Right renal cortex interstitium (tissue), 3 donors: ENCODE measurements at regions not wholly inside any gene's neighbourhood (a gene's known extent, or its start where the extent isn't known, plus 50 kb on each side); places are given as distances from the start of the nearest gene placed in this dataset.

ENCODE experiments used
- DNase-seq, 3 donors: peaks; one replicate each; pipeline ENCODE4 v3.0.0-alpha.2; 2013; ENCODE audit warnings: low read depth in 3 of 3, low spot score in 2 of 3

GRCh38 chr14:94926176-94926575 lies 156.3 kb upstream of the GSC start:
- no peak for DNase-seq

GRCh38 chr14:94925416-94926173 lies 155.7 kb upstream of the GSC start:
- no peak for DNase-seq

GRCh38 chr14:94924189-94924588 lies 154.3 kb upstream of the GSC start:
- DNase-seq, result no peak

- DNase-seq, result no peak
Measured at GRCh38 chr14:94923786-94924185, 153.9 kb upstream of the GSC start.

GRCh38 chr14:94922595-94923239 lies 152.8 kb upstream of the GSC start:
- no peak for DNase-seq

DNA sequence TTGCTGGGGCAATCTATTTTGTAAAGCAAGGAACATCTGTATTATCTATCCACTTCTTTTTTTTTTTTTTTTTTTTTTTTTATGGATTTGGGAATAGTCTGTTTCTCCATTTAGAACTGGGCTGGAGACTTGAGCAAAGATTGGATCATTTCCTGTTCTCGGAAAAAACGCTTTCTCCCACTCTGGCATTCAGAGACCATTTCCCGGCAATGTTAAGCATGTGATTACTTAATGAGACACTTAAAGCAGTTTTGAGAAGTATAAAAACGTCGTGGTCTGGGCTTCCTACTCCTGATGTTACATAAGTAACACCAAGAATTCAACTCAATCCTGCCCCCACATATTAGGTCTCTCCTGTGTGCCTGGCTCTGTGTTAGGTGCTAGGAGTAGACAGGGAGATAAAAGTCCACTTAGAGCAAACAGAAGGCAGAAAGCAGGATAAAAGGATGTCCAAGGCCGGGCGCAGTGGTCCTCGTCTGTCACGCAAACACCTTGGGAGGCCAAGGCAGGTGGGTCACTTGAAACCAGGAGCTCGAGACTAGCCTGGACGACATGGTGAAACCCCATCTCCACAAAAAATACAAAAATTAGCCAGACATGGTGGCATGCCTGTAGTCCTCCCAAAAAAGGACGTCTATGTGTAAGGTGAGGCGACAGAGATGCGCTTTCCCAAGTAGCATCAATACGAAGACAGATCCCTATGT lies 152.1 kb upstream of the GSC start:
- DNase-seq, result no peak

GRCh38 chr14:94921456-94921855 lies 151.5 kb upstream of the GSC start:
- DNase-seq, result no peak

DNA sequence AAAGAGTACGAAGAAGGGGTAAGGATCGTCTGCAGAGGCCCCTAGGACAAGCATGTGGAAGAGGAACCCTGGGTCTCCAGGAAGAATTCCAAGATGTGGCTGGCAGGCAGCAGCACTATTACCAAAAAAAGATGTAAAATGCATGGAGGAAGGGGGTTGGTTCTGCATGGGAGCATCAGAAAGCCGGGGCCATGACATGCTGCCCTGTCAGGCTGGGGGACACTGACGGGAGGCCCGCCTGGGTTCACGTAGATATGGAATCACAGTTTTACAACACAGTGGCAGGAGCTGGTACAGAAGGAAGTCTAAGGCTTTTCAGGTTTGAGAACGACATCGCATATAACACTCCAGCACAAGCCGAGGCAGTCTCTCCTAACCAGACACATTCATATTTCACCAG lies 150.0 kb upstream of the GSC start:
- no peak for DNase-seq

DNA sequence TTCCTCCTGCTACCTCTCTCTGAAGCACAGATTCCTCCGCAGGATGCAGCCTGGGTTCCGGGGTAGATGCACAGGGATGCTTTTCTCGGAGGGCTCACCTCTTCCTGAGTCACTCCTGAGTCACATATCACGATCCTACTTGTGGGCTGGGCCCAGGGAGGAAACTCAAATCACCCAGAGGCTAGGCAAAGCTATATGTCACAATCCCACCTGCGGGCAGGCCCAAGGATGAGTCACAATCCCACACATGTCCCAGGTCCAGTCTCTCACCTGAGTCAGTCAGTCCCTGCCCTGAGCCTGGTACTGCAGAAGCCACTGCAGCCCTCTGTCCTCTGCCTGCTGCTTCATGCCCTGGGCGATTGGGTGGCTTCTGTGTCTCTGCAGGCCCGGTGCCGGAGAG lies 149.0 kb upstream of the GSC start:
- no peak for DNase-seq

- DNase-seq, result no peak
Measured at GRCh38 chr14:94917041-94917600, 147.2 kb upstream of the GSC start.

DNA sequence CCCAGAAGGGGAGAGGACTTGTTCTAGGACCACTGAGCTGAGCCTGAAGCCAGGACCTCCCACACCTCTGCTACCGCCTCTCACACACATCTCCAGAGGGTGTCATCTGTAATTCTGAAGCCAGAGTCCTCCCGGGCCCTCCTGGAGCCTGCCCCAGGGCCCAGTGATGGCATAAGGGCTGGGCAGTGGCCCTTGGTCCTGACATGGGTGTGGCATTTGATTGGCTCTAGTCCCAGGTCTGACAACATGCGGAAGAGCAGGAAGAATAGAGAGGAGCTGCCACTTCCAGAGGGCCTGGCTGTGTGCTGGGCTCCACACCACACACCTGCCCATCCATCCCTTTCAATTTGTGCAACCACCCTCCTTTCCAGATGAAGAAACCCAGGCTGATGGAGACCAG lies 144.3 kb upstream of the GSC start:
- DNase-seq, result no peak

GRCh38 chr14:94907626-94908261 lies 137.8 kb upstream of the GSC start:
- no peak for DNase-seq

DNA sequence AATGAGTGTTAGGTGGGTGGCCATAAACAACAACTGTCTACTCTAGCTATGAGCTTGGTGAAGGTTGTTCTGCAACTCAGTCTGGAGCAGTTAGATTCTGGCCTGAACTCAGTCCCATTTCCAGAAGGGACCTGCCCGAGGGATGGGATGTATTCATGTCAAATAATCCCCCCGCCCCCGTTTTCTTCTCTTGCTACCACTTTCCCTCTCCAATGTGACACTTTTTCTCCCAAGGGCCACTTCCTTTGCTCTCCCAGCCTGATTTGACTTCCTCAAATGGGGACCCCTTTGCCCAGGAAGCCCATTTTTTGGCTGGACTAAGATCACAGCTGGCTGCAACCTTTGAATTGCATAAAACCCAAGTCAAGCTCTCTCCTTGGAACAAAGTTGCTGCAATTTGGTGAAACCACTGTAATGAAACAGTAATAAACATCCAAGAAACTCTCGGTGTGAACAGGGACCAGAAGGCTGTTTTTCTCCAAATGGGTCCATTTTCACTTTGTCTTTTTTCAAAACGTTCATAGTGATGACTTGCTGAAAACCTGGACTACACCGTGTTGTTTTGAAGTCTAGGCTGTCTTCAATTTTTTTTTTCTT lies 137.2 kb upstream of the GSC start:
- DNase-seq, result no peak

DNA sequence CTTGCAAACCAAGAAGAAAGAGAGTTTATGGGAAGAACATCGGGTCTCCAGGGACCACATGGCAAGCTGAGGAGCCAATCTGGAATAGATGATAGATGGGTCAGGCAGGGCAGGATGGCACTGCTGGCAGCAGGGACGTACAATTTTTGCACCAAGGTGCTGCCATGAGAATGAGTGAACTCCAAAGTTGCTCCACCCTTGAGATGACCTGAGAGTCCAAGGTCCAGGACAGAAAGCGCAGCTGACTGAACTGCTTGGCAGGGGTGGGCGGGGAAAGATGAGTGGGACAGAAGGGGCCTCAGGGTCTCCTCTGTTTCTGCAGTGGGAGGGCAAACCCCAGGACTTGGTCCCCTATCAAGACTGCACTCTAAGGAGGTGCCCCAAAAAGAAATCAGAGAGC lies 136.7 kb upstream of the GSC start:
- DNase-seq, result no peak

DNA sequence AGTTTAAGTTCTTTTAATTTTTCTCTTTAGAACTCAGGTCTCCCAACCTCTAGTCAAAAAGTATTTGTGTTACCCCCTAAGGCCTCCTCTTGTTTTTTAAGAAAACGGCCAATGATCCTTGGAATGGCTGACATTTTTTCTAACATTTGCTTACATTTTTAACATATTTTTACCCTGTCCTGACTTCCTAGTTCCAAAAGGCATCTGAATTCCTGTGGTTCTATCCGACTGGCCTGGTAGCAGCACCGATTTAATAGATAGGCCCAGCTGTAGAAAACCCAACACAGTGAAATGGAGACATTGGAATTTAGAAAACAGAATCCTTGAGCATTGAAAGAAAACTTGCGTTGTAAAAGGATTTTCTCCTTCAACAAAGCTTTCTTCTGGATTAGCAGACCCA lies 134.7 kb upstream of the GSC start:
- no peak for DNase-seq

DNA sequence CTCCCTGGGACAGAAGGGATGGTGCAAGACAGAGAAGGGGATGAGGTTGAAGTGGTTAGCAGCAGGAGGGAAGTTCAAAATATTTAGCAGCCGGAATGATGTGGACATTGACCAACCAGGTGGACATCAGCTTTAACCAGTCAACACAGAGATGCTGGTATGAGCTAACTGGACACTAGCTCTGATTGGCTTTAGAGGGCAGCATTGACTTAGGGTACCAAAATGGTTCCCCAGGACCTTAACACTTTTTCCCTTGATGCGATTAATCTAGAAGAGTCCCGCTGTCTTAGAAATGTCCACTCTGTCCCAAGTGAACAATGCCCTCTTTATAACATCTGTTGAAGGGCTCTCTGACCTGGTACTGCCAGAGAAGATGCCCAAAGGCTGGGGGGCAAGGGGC lies 134.0 kb upstream of the GSC start:
- no peak for DNase-seq

DNA sequence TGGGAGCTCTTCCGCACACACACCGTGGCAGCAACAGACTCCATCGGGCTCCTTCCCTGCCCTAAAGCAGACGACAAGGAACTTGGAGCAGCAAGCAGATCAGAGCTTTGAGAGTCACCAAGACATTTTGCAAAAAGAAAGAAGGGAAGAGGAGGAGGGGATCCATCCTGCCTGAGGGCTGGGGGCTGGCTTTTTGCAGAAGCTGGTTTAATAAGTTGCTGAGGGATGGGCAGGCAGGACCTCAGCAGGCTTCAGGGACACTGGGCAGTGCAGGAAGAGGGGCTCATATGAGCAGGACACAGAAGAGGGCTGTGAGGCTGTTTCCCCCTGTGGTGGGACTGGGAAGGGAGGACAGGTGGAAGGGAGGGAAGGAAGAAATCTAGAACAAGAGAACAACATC lies 133.4 kb upstream of the GSC start:
- no peak for DNase-seq

DNA sequence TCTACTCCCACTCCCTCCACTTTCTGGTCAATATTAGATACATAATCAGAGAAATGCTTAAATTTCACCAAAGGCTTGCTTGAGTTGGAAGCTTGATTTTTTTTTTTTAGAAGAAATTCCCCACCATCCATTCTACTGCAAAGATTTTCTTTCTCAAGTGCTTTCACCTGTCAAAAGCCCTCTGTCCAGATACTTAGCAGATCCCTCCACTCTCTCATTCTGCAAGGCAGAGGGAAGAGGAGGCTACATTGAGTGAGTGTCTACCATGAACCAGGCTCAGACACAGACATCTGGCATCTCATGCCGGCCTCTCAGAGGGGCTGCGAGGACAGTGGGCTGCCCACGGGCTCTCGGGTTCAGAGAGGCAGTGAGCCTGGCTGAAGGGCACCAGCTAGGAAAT lies 127.6 kb upstream of the GSC start:
- no peak for DNase-seq

- DNase-seq, result no peak
Measured at GRCh38 chr14:94897082-94897481, 127.2 kb upstream of the GSC start.

GRCh38 chr14:94893411-94894160 lies 123.7 kb upstream of the GSC start:
- no peak for DNase-seq
